Inflammatory macrophage (primary cell): ENCODE measurements at regions not wholly inside any gene's neighbourhood (a gene's known extent, or its start where the extent isn't known, plus 50 kb on each side); places are given as distances from the start of the nearest gene placed in this dataset.
"Not testable (repeated sequence)": the region's sequence is repeated elsewhere in the genome, so short reads cannot be mapped to it uniquely, and the experiment has no call there.

Experiments used
- DNase-seq, 2 donors: peaks; one replicate each; pipeline ENCODE4 v3.0.0-alpha.2; 2020 to 2022

DNA sequence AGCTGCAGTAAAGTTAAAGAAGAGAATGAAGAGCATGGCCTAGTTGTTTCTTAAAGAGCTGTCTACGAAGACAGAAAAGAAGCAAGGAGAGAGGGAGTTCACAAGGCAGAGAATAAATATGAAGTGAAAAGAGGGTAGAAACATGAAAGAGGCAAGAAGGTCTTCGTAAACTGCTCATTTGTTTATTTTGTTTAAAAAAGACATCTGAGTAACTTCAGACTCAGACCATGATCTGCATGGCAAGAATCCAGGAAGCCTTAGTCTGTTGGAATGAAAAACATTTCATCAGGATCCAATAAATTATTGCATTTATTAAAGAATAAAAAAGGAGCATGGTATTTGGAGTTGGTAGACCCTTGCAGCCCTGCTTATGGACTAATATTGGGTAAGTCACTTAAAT is 151.1 kb downstream of the SEM1 start:
- no peak for DNase-seq

DNA sequence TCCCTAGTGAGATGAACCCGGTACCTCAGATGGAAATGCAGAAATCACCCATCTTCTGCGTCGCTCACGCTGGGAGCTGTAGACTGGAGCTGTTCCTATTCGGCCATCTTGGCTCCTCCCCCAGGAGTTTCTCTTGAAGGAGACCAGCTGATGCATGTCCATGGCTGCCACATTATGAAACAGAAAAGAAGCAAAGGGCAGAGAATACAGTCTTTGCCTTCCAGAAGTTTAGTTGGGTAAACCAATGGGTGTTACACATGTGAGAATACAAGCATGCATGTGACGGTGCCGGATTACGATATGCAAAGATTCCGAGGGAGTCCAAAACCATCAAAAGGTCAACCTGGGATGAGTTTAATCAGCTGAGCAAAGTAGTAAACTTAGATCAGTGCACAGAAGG is 151.6 kb downstream of the SEM1 start:
- DNase-seq, result no peak

DNA sequence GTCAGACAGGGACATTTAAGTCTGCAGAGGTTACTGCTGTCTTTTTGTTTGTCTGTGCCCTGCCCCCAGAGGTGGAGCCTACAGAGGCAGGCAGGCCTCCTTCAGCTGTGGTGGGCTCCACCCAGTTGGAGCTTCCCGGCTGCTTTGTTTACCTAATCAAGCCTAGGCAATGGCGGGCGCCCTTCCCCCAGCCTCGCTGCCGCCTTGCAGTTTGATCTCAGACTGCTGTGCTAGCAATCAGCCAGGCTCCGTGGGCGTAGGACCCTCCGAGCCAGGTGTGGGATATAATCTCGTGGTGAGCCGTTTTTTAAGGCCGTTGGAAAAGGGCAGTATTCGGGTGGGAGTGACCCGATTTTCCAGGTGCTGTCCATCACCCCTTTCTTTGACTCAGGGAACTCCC is 152.0 kb downstream of the SEM1 start:
- not testable (repeated sequence) for DNase-seq

DNA sequence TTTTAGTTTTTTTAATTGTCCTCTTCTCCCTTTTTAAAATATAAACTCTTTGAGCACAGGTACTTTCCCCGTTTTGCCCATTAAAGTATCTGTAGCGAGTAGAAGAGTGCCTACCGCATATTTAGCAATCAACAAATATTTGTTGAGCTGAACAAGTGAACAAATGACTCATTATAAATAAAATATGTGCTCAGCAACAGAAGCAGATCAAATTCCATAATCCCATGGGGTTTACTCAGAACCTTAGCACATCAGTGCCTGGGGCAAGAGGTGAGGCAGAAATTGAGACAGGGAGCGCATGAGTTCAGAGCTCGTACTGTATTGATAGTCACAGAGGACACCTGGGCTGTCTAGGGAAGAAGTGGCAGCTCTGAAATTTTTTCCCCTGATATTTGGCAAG is 161.0 kb downstream of the SEM1 start:
- DNase-seq, result no peak

DNA sequence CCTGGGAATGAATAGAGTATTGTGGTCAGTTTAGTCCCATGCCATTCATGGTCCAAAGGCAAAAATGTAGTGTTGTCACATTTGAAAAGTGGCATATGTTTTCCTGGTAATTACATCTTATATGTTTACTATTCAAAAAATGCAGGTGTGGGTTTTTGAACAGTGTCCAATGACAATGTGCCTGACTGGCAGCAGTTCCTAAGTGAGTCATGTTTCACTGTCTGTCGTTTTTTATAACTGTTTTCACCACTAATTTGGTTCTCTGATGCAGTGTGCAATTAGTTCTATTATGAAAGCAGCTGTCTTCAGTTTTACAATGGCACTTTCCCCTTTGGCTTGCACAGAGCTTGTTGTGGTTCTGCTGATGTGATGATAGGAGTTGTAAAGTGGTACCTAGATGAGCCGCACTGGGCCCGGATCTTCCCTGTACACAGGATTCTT is 162.3 kb downstream of the SEM1 start:
- no peak for DNase-seq

DNA sequence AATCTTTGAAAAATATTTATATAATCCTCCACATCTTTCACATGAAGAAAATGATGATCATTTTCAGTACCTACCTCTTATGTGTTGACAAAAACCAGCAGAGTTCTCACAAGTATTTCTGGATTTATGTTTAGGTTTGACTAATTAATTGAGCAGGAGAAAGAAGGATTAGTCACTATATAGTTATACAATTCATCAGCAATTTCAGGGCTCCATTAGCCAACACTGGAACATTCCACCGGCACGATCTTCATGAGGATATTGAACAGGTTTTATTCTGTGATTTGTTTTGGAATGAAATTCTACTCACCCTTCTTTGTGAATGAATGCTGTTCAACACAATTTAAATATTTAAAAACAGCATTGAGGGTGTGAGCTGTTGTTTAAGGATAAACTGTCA is 163.2 kb downstream of the SEM1 start:
- DNase-seq, result no peak

DNA sequence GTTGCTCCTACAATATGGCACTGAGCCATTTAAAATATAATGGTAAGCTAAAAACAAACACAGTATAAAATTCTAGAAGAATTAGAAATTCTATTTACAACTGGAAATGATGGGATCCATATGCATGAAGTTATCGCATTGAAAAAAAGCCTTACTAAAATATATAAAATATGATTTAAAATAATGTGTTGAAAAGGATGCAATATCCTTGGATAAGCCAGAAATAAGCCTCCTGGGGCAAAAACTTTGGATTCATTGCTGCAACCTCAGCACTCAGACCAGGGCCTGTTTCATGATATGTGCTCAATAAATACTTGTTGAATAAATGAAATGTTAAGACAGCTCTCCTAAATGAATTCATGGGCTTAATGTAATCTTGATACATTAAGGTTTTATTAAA is 170.2 kb downstream of the SEM1 start:
- DNase-seq, result no peak

DNA sequence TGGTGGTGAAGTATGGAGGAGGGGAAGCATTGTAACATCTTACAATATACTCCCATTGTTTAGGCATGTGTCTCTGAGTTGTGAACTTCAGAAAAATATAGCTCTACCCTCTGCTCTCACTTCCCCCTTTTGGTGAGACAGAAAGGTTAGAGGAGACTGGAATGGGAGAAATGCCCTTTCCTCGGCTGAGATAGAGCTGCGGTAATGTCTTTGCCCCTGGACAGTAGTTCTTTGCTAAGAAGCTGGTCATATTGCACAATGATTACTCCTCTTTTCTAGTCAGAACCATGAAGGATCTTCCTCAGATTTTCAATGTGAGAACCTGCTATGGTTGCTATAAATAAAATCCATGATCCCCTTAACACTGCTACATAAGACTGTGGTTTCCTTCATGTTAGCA is 171.0 kb downstream of the SEM1 start:
- DNase-seq, result peak; percentile 47

DNA sequence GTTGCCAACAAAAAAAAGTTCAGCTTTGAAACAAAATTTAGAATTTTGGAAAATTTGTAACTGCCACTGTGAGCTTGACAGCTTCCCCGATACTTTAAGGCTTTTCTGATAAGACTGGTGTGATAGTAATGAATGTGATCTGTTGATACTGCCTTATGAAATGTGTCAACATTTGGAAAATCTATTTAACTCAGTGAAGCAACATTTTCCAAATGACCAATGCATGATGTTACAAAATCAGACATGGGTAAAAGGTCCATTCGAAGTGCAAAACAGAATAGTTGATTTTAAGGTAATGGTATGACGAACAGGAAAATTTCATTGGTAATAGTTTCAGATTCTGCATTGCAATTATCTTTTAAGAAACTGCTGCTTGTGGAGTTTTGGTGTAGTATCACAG is 175.4 kb downstream of the SEM1 start:
- no peak for DNase-seq

DNA sequence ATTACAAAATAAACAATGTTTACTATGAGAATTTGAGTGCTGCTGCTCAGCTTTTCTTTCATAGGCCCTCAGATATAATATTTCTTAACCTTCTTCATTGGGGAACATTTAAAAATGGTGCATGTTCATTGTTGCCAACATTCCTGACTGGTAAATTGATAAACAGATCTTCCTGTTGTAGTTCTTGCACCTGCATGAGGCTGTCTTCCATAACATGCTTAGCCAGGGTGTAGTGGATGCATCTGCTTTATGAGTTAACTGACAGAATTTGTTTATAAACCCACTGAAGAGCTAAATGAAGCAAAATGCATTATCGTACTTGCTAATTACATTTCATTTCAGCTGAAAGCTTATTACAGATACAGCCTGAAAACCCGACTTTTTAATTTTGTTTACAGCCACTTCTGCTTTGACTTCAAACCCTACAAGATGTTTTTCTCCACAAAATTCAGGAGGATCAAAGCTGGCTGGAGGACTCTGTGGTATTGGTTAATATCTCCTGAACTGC is 177.2 kb downstream of the SEM1 start:
- no peak for DNase-seq

DNA sequence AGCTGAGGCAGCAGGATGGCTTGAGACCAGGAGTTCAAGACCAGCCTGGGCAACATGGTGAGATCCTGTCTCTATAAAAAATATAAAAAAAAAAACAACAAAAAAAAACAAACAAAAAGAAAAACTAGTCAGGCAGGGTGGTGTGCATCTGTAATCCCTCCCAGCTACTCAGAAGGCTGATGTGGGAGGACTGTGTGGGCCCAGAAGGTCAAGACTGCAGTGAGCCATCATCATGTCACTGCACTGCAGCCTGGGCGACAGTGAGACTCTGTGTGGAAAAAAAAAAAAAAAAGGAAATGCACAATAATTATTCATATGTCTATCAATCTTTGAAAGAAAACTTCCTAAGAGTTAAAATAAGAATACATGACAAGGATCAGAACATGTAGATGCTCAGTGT is 178.3 kb downstream of the SEM1 start:
- DNase-seq, result peak in 1 of 2 donors; percentile 56

DNA sequence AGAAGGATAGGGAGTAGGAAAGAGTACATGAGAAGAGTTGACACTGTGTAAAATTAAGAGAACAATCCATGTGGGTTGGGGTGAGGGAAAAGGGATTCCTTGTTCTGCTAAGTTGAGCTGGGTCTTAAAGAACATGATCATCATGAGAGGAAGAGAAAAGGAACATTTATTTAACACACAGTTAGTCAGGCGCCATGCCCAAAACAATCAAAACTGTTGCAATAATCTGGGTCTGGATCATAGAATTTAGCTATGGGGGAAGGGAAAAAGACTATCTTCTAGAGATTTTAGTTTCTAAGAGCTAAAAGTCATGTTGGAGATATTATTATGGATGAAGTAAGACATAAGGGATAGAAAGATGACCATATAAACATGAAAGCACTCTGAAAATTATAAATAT is 178.9 kb downstream of the SEM1 start:
- no peak for DNase-seq

DNA sequence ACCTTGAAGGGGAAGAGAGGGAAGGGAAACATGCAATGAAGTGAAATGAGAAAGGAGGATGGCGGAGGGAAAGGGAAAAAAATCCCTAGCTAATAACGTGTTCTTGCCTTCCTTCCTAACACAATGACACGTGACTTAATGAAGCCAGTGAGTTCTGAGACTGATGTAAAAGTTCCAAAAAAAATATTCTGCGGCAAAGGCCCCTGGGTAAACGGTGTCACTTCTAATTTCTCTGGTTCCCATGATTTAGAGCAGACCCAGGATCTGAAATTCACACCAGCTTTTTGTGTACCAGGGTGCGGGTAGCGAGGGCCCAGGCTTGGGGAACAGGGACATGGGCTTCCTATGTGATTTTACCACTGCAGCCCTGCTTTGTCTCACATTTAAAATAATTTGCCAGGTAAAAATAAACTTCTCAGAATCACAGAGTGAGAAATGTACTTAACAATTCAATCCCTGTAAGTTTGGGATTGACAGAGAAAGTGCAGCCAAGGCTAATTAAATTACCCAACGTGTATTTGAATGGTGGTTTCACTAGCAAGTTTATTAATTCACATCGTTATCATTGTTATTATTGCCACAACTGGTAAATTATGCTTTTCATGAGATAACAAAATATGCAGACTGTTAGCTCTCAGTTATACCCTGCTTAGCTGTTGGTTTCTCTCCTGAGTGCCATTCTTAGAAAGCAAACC is 182.4 kb downstream of the SEM1 start:
- no peak for DNase-seq

DNA sequence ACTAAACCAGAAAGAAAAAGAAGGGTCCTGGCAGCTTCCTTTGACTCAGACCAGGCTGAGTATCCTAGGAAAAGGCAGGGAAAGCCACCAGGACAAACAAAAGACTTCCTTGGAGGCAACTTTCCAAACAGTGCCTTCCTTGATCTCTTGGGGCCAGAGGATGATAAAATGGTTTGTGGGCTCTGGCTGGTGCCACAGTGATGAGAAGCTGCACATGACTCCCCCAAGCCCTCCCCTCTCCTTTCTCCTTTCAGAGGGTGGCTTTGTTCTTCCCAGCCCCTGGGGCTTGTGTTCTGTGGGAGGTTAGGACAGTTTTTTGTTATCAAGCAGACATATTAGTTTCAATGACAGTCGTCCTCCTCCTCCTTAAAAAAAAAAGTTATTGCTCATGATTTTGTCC is 183.2 kb downstream of the SEM1 start:
- DNase-seq, result no peak

DNA sequence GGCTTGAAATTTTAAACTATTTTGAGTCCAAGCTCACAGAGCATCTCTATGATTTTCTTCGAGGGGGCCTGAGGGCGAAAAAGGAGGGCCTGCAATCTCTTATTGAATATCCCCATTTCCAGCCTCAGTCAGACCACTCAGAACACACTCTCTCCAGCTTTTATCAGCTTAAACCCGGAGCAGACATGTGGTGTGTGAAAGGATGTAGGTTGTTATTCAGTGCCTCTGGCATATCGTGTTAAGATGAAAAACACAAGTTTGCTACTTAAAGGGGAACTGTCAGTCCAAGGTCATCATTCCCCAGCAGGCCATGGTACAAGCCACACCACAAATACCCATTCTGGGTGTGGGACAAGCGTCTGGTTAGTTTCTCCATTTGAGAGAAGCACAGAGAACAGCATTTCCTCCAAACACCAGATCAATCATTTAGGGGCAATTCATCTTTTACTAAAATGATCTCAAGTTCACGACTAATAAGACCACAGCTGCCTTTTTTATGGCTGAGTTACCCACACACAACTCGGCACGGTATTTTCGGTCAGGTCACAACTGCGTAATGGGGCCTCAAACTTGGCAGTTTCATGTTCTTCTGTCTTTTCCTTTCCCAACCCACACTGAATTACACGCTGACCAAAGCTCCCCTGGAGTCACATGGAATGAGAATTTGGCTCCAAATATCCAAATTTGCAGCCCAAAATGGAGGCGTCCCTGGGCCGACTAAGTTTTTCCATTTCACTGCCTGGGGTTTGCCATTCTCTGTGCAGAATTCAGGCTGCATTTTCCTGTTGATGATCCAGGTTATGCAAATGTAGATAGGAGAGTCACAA is 188.4 kb downstream of the SEM1 start:
- no peak for DNase-seq

DNA sequence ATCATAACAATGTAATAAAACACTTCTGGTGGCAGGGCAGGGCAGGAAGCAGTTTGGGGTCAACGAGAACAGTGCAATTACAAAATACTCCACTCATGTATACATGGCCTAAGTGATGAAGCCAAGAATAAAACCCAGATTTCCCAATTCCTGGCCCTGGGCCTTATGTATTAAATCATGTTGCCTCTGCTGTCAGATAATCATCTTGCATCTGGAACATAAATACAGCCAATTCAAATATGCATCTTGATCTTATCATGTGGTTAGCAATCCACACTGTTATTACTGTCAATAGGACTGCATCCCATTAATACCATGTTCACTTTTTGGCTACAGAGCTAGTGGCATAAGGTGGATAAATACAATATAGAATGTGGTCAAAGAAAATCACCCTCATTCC is 186.5 kb upstream of the SLC25A13 start:
- DNase-seq, result no peak

DNA sequence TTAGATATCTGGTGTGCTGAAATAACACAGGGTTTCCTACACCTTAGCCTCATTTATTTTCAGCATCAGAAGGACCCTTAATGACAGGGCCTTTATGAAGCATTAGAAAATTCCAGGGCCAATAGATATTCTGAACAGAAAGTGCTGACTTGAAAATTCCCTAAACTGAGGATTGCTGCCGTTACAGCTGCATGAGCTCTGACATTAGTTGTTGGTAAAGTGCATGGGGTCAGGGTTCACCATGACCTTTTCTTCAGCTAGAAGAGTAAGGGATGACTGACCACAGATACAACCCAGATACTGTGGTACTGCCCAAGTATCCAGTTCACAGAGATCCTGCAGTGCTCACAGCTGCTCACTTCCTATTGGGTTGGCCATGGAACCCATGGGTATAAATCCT is 181.7 kb upstream of the SLC25A13 start:
- no peak for DNase-seq

DNA sequence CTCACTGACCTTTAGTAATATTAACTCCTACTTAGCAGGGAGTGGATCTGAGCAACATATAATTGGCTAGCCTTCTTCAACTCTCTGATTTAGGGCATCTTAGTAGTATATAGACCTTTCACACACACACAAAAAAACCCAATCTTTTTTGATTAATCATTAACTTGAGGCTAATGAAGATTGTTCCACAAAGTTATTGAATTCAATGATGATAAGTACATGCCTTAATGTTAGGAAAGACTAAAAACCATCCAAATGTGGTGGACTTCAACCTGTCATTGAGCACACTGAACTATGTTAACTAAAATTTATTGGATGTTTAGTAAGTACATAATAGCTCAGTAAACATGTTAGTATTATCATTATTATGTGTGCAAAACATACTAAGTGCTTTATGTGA is 179.4 kb upstream of the SLC25A13 start:
- no peak for DNase-seq

DNA sequence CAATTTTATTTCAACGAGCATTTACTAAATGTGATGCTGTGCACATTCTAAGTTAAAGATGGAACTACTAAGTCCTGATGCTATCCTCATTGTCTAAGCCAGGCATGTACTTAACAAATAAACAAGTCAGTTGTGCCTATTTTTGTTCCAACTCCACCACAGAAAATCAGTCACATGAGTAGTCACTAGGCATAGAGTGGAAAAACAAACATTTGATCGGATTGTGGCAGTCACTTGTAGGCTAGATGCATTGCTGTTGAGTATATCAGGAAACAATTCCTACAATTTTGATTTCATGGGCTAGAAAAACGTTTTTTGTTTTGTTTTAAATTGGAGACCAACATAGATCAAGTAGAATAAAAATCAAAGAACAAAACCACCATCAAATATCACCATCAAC is 177.6 kb upstream of the SLC25A13 start:
- DNase-seq, result no peak

DNA sequence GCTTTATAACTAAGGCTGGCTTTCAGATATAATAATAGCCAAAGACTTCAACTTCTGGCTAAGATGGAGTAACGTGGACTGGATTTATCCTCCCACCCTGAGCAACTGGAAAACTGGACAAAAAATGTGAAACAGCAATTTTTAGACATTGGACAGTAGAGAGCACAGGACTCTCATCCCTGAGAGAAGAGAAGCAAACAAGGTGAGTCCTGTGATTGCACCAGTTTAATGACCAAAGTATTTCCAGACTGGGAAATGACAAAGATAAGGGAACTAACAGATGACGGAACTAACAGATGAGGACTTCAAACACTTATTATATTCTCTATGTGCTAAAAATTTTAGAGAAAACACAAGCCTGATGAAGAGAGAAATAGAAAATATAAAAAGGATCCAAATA is 175.7 kb upstream of the SLC25A13 start:
- DNase-seq, result no peak

DNA sequence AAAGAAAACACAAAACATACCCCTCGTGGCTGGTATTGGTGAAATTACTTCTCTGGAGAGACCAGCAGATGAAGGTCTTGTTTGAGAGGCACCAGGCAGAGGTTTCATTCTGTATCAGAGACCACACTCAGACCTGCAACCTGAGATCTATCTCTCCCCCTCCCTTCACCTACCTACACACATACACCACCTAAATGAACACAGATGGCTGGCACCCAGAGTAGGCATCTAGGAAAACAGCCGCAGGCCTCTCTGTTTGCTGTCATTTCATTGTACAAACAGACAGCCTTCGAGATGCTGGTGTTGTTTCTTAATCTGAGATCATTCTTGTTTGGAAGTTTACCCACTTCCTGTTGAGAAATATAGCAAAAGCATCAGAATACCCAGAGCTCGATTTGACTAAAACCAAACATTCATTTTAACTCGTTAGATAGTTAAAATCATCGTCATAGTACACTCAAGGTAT is 173.9 kb upstream of the SLC25A13 start:
- peak in 1 of 2 donors; percentile 1 for DNase-seq

DNA sequence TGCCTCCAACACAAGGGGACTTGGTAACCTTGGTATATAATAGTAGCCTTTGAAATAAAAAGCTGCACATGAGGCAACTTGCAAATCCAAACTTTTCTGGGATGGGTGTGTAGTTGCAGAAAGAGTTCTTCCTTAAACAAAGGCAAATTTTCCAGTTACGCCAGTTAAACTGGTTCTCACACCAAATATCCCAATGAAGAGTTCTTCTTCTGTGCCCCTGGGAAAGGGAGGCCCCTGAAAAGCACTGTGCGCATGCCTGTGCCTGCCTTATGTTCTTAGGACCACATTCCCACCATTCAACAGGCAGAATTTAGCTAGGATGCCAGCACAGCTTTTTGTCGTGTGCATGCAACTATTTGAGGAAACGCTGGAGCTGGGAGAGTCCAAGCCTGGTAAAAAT is 164.8 kb upstream of the SLC25A13 start:
- DNase-seq, result no peak

DNA sequence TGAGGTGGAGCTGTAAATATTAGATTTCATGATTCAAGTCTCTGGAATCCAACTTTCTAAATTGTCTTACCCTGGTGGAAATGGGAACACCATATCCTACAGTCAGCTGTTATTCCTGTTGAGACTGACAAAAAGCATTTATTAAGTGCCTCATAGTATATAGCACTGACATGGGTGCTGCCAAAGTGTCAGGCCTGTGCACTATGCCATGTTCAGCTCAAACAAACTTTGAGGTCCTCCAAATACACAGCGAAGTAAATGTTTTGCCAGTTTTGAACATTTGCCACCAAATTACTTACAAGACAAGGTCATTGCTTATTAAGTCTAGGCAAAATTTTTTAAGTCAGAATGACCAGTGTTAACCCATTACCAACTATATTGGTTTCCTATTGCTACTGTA is 162.9 kb upstream of the SLC25A13 start:
- DNase-seq, result no peak

DNA sequence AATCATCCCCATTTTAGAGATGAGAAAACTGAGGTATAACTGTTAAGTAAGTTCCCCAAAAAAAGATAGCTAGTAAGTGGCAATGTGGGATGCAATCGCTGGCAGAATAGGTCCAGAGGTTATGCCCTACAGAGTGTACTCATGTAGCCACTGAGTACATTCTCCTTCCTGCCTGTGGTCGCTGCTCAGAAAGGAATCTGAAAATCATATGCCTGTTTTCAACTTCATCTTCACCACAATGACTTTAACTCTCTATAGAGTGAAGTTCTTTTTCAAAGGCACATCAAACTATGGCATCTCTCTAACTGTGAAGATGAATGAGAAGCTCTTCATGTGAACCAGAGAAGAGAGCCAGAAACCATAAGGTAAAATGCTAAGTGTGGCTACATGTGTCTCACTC is 162.2 kb upstream of the SLC25A13 start:
- no peak for DNase-seq
